ENCODE measurements at regions not wholly inside any gene's neighbourhood (a gene's known extent, or its start where the extent isn't known, plus 50 kb on each side); places are given as distances from the start of the nearest gene placed in this dataset.

- no peak overlapping the region for H3K4me3 Mint-ChIP-seq
- no peaks in the 10 kb centered on the region for H3K36me3 Mint-ChIP-seq (ENCODE audit: insufficient read depth)
- H3K4me1 Mint-ChIP-seq = no peaks in the 10 kb centered on the region
- peaks cover 61% of the 10 kb centered on the region for H3K27me3 Mint-ChIP-seq
- no peak for DNase-seq (ENCODE audit: low spot score in 2 of 2)
- H3K9me3 Mint-ChIP-seq = no peaks in the 10 kb centered on the region
- no peak for ATAC-seq (replicated peaks; ENCODE audit: extremely low read depth, poor library complexity, severe bottlenecking)
- no peak overlapping the region for H3K27ac Mint-ChIP-seq (ENCODE audit: low read depth)
Observed at GRCh38 chr1:36532810-36533401, 50.2 kb upstream of the CSF3R start.

All from central memory CD8-positive, alpha-beta T cell (primary cell).